Neuronal stem cell (in vitro differentiated cells): ENCODE measurements at regions not wholly inside any gene's neighbourhood (a gene's known extent, or its start where the extent isn't known, plus 50 kb on each side); places are given as distances from the start of the nearest gene placed in this dataset.

ENCODE experiments used
- DNase-seq: peaks from one replicate; pipeline ENCODE4 v3.0.0-alpha.2; 2013; ENCODE audit warnings: low spot score
- H2AFZ ChIP-seq: one replicate; pipeline ENCODE4 v1.6.1; 2013; ENCODE audit warnings: mild to moderate bottlenecking, low read length, inconsistent platforms
- H2AK5ac ChIP-seq: 2 replicates; pipeline ENCODE4 v1.6.1; 2013; ENCODE audit warnings: low read depth, mild to moderate bottlenecking, inconsistent platforms, low read length, moderate library complexity, mixed read lengths
- H2BK120ac ChIP-seq: 2 replicates; pipeline ENCODE4 v1.6.1; 2013; ENCODE audit warnings: low read depth, mild to moderate bottlenecking, inconsistent platforms, low read length, moderate library complexity, mixed read lengths
- H2BK12ac ChIP-seq: one replicate; pipeline ENCODE4 v1.6.1; 2013; ENCODE audit warnings: low read length, inconsistent platforms
- H2BK15ac ChIP-seq: 2 replicates; pipeline ENCODE4 v1.6.1; 2013; ENCODE audit warnings: mild to moderate bottlenecking, low read length, inconsistent platforms, mixed read lengths
- H2BK5ac ChIP-seq: one replicate; pipeline ENCODE4 v1.6.1; 2013; ENCODE audit warnings: inconsistent platforms, mild to moderate bottlenecking, low read length, moderate library complexity
- H3K14ac ChIP-seq: one replicate; pipeline ENCODE4 v1.6.1; 2013; ENCODE audit warnings: low read length, inconsistent platforms
- H3K18ac ChIP-seq: 2 replicates; pipeline ENCODE4 v1.6.1; 2013; ENCODE audit warnings: low read length, inconsistent platforms
- H3K23ac ChIP-seq: 2 replicates; pipeline ENCODE4 v1.6.1; 2013; ENCODE audit warnings: low read depth, mild to moderate bottlenecking, mixed read lengths, low read length, inconsistent platforms; ENCODE audit not compliant: poor library complexity
- H3K27ac ChIP-seq: replicated peaks from 3 replicates; pipeline ENCODE4 v1.5.1; 2013; ENCODE audit warnings: low read length, inconsistent platforms
- H3K27me3 ChIP-seq, 3 experiments: 2 replicates each; pipeline ENCODE4 v1.6.1; 2013; ENCODE audit warnings: low read length in 3 of 3, mild to moderate bottlenecking in 2 of 3, inconsistent platforms in 1 of 3, low read depth in 1 of 3, mixed read lengths in 1 of 3, moderate library complexity in 1 of 3; ENCODE audit not compliant: control insufficient read depth in 3 of 3, insufficient read depth in 3 of 3
- H3K36me3 ChIP-seq, 2 donors: replicated peaks in 1 of 2; 2 replicates each; pipeline ENCODE4 v1.6.1; 2013; ENCODE audit warnings: low read length in 2 of 2; ENCODE audit not compliant: control insufficient read depth in 2 of 2, insufficient read depth in 2 of 2
- H3K4ac ChIP-seq: 2 replicates; pipeline ENCODE4 v1.6.1; 2013; ENCODE audit warnings: inconsistent platforms, mild to moderate bottlenecking, low read length, moderate library complexity
- H3K4me1 ChIP-seq, 2 donors: 1 replicate in 1 of 2; 2 replicates in 1 of 2; pipeline ENCODE4 v1.6.1; 2013; ENCODE audit warnings: low read length in 2 of 2, low read depth in 1 of 2; ENCODE audit not compliant: control insufficient read depth in 2 of 2, insufficient read depth in 1 of 2
- H3K4me2 ChIP-seq: one replicate; pipeline ENCODE4 v1.6.1; 2013; ENCODE audit warnings: mild to moderate bottlenecking, low read length, inconsistent platforms; ENCODE audit not compliant: insufficient read depth, poor library complexity, severe bottlenecking
- H3K4me3 ChIP-seq, 2 donors: 2 replicates each; pipeline ENCODE4 v1.5.1; 2013; ENCODE audit warnings: low read length in 2 of 2, mild to moderate bottlenecking in 2 of 2, inconsistent platforms in 1 of 2, moderate library complexity in 1 of 2
- H3K79me1 ChIP-seq: one replicate; pipeline ENCODE4 v1.6.1; 2013; ENCODE audit warnings: low read depth, mild to moderate bottlenecking, inconsistent platforms, low read length, moderate library complexity
- H3K9ac ChIP-seq: one replicate; pipeline ENCODE4 v1.6.1; 2013; ENCODE audit warnings: mild to moderate bottlenecking, low read depth, low read length, inconsistent platforms; ENCODE audit not compliant: poor library complexity
- H3K9me3 ChIP-seq, 2 donors: replicated peaks in 1 of 2; 2 replicates each; pipeline versions ENCODE3 to v1.6.1; 2013; ENCODE audit warnings: low read length in 2 of 2, mild to moderate bottlenecking in 2 of 2, inconsistent platforms in 1 of 2, low read depth in 1 of 2, mixed read lengths in 1 of 2, moderate library complexity in 1 of 2; ENCODE audit not compliant: control insufficient read depth in 2 of 2, insufficient read depth in 1 of 2
- H4K8ac ChIP-seq: one replicate; pipeline ENCODE4 v1.6.1; 2013; ENCODE audit warnings: low read depth, mild to moderate bottlenecking, inconsistent platforms, low read length, moderate library complexity
- H4K91ac ChIP-seq: one replicate; pipeline ENCODE4 v1.6.1; 2013; ENCODE audit warnings: low read length, low read depth, mild to moderate bottlenecking, inconsistent platforms; ENCODE audit not compliant: poor library complexity
- WGBS, 2 donors: extraction: QIAGEN DNeasy Blood & Tissue Kit; methylation state at CpG; one replicate each; pipeline ENCODE4 v1.1.7; 2013; ENCODE audit warnings: missing lambda C conversion rate in 2 of 2, mixed read lengths in 1 of 2; ENCODE audit not compliant: insufficient read length in 2 of 2, insufficient replicate concordance in 1 of 2; ENCODE audit errors: extremely low coverage in 2 of 2; 5-methylcytosine and 5-hydroxymethylcytosine counted together

GRCh38 chr6:125668071-125668470 is 81.4 kb upstream of the HEY2 start:
- peaks cover 0 to 4% of the 10 kb centered on the region in 2 donors for H3K4me1 ChIP-seq
- no CpG with 5 or more reads among the region's 8 CpGs for WGBS, 2 donors
- no peaks in the 10 kb centered on the region for H3K79me1 ChIP-seq

GRCh38 chr6:125670568-125670967 is 78.9 kb upstream of the HEY2 start:
- no peak overlapping the region for H3K27ac ChIP-seq
- H3K36me3 ChIP-seq, result no peaks in the 10 kb centered on the region
- peaks cover 0 to 5% of the 10 kb centered on the region in 2 donors for H3K4me1 ChIP-seq
- H3K14ac ChIP-seq, result no peak overlapping the region
- H4K91ac ChIP-seq, result no peak overlapping the region
- no peak overlapping the region for H2BK12ac ChIP-seq
- H2AFZ ChIP-seq, result no peak overlapping the region
- H3K9ac ChIP-seq, result no peak overlapping the region
- H3K9me3 ChIP-seq, result no peaks in the 10 kb centered on the region
- no peak overlapping the region for H2BK5ac ChIP-seq
- H3K4ac ChIP-seq, result no peak overlapping the region
- H3K4me2 ChIP-seq, result no peak overlapping the region
- no peaks in the 10 kb centered on the region for H3K79me1 ChIP-seq
- H4K8ac ChIP-seq, result no peak overlapping the region
- H2BK120ac ChIP-seq, result no peak overlapping the region
- H3K18ac ChIP-seq, result no peak overlapping the region
- no CpG with 5 or more reads among the region's 5 CpGs for WGBS, 2 donors
- no peak overlapping the region for H2AK5ac ChIP-seq
- no peak for DNase-seq
- H3K4me3 ChIP-seq, result no peak overlapping the region
- no peak overlapping the region for H3K23ac ChIP-seq
- H3K27me3 ChIP-seq, result peaks cover 0 to 31% (median 0%) of the 10 kb centered on the region in 3 experiments
- H2BK15ac ChIP-seq, result no peak overlapping the region

More at GRCh38 chr6:125668071-125668470, 81.4 kb upstream of the HEY2 start:
- H2BK15ac ChIP-seq, result no peak overlapping the region
- no peak overlapping the region for H3K4me3 ChIP-seq
- H3K14ac ChIP-seq, result no peak overlapping the region
- no peaks in the 10 kb centered on the region for H3K9me3 ChIP-seq
- H4K8ac ChIP-seq, result no peak overlapping the region
- no peak for DNase-seq
- H4K91ac ChIP-seq, result no peak overlapping the region
- H3K4me2 ChIP-seq, result no peak overlapping the region
- no peak overlapping the region for H2BK5ac ChIP-seq
- H3K27ac ChIP-seq, result no peak overlapping the region
- H2AFZ ChIP-seq, result no peak overlapping the region
- H3K9ac ChIP-seq, result no peak overlapping the region
- H3K27me3 ChIP-seq, result peaks cover 0 to 35% (median 0%) of the 10 kb centered on the region in 3 experiments
- no peak overlapping the region for H2BK120ac ChIP-seq
- H3K4ac ChIP-seq, result no peak overlapping the region
- H3K23ac ChIP-seq, result no peak overlapping the region
- no peak overlapping the region for H2BK12ac ChIP-seq
- H2AK5ac ChIP-seq, result no peak overlapping the region
- no peaks in the 10 kb centered on the region for H3K36me3 ChIP-seq
- H3K18ac ChIP-seq, result no peak overlapping the region

GRCh38 chr6:125671323-125671722 is 78.1 kb upstream of the HEY2 start:
- Histone ChIP-seq H3K27me3 (peaks cover 0 to 35% (median 0%) of the 10 kb centered on the region in 3 experiments), H4K8ac (no peak overlapping the region), H3K4me3 (no peak overlapping the region), H3K27ac (no peak overlapping the region), H2BK5ac (no peak overlapping the region), H3K23ac (no peak overlapping the region), H2AK5ac (no peak overlapping the region), H3K14ac (no peak overlapping the region), H2BK120ac (no peak overlapping the region), H3K4me2 (no peak overlapping the region), H4K91ac (no peak overlapping the region), H3K9me3 (no peaks in the 10 kb centered on the region), H3K4me1 (peaks cover 0 to 5% of the 10 kb centered on the region in 2 donors), H3K4ac (no peak overlapping the region), H3K18ac (no peak overlapping the region), H3K36me3 (no peaks in the 10 kb centered on the region), H3K79me1 (no peaks in the 10 kb centered on the region), H2AFZ (no peak overlapping the region), H2BK12ac (no peak overlapping the region), H2BK15ac (no peak overlapping the region), H3K9ac (no peak overlapping the region)
- WGBS, 2 donors, result no CpG with 5 or more reads among the region's 1 CpG
- DNase-seq, result no peak

DNA sequence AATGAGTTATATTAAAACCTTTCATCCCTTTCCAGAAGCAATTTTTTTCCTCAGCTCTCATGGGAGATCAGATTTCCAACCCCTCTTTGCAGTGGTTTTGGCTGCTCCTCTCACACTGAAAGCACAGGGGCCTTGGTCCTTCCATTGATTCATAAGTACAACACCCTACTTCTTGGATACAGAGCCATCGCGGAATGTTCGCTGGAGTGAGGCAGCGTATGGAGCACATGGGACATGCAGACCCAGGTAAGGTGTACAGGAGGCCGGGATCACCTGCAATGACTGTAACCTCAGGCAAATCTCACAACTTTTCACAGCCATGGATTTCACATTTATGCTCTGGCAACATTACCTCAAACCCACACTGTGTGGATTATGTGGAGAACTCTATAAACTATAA is 75.2 kb upstream of the HEY2 start:
- no peak overlapping the region for H3K4ac ChIP-seq
- H3K23ac ChIP-seq, result no peak overlapping the region
- no peak for DNase-seq
- H3K4me3 ChIP-seq, result no peak overlapping the region
- peaks cover 0 to 9% of the 10 kb centered on the region in 2 donors for H3K4me1 ChIP-seq
- H2BK120ac ChIP-seq, result no peak overlapping the region
- no CpG with 5 or more reads among the region's 5 CpGs for WGBS, 2 donors
- H2AFZ ChIP-seq, result no peak overlapping the region
- no peaks in the 10 kb centered on the region for H3K79me1 ChIP-seq
- no peak overlapping the region for H2BK5ac ChIP-seq
- no peaks in the 10 kb centered on the region for H3K9me3 ChIP-seq
- no peak overlapping the region for H3K4me2 ChIP-seq
- H3K18ac ChIP-seq, result no peak overlapping the region
- H3K9ac ChIP-seq, result no peak overlapping the region
- H2BK12ac ChIP-seq, result no peak overlapping the region
- H4K91ac ChIP-seq, result no peak overlapping the region
- H3K27me3 ChIP-seq, result peaks cover 0 to 36% (median 0%) of the 10 kb centered on the region in 3 experiments
- H3K36me3 ChIP-seq, result no peaks in the 10 kb centered on the region
- no peak overlapping the region for H3K27ac ChIP-seq
- H4K8ac ChIP-seq, result no peak overlapping the region
- no peak overlapping the region for H3K14ac ChIP-seq
- no peak overlapping the region for H2BK15ac ChIP-seq
- H2AK5ac ChIP-seq, result no peak overlapping the region
